HG02763 (cell line): ENCODE measurements at regions not wholly inside any gene's neighbourhood (a gene's known extent, or its start where the extent isn't known, plus 50 kb on each side); places are given as distances from the start of the nearest gene placed in this dataset.
"Not testable (repeated sequence)": the region's sequence is repeated elsewhere in the genome, so short reads cannot be mapped to it uniquely, and the experiment has no call there.

Experiments
- ATAC-seq: cut with Tn5 transposase; IDR thresholded peaks from one replicate; pipeline ENCODE4 v1.9.1; 2021; ENCODE audit warnings: mild to moderate bottlenecking, moderate library complexity; ENCODE audit not compliant: unreplicated experiment

DNA sequence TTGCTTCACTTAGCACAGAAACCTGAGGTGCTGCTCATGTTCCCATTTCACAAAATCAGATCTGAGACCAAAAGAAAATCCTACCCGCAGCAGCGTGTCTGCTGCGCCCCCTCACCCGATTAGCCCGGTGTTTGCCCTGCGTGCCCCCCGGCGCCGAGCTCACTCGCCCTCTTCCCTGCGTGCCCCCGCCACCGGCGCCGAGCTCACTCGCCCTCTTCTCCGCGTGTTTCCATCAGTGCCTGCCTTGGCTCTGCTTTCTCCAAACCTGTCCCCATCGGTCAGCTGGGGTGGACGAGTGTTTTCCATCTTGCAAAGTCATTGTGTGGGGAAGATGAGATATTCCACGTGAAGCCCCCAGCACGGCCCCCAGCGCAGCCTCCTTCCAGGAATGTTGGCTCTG, 225.3 kb upstream of the PITRM1 start:
- ATAC-seq: no peak

GRCh38 chr10:3397231-3397630, 224.6 kb upstream of the PITRM1 start:
- ATAC-seq: no peak

GRCh38 chr10:3396116-3396515, 223.5 kb upstream of the PITRM1 start:
- no peak for ATAC-seq

DNA sequence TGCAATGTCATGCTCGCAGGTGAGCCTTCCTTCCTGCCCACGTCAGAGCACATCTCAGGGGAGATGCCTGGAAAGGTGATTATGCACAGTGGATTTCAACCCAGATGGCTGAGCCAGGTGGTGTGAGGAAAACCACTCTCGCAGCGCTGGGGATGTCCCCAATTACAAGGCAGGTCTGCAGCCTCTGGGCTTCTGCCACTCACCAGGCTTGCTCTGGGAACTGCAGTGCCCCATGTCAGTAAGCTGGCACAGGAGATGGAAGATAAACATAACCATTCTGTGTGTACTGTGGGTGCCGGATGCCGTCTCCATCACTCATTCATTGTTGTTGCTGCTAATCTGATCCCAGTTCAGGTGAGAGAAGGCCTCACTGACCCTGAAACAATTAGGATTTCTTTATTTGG, 222.9 kb upstream of the PITRM1 start:
- ATAC-seq: no peak

DNA sequence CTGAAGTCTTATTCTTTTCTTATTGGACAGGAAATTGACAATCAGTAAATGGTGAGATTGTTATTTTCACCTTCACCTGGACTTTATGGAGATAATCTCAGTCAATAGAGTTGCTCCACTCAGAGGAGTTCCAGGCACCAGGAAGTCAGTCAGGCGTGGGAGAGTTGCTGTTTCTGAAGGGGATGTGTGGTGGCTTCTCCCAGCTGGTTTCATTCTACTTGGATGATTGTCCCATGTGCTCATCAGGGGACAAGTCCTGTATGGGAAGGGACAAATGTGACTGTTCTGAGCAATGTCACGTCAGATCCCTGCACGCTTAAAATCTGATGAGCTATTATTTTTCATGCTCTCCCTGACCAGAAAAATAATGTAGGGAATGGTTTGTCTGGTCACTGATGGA, 222.5 kb upstream of the PITRM1 start:
- no peak for ATAC-seq

DNA sequence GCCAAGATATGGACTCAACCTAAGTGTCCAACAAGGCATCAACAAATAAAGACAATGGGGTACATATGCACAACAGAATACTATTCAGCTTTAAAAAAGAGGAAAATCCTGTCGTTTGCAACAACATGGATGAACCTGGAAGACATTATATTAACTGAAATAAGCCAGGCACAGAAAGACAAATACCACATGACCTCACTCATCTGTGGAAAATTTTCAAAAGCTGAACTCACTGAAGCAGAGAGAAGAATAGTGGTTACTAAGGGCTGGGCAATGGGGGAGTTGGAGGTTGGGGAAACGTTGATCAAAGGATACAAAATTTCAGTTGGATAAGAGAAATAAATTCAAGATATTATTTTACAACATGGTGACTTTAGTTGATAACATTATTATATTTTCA, 221.4 kb upstream of the PITRM1 start:
- ATAC-seq: no peak

- no peak for ATAC-seq
Observed at GRCh38 chr10:3391657-3392056, 219.1 kb upstream of the PITRM1 start.

GRCh38 chr10:3389130-3389529, 216.5 kb upstream of the PITRM1 start:
- ATAC-seq: no peak

GRCh38 chr10:3385487-3385886, 212.9 kb upstream of the PITRM1 start:
- ATAC-seq: no peak

DNA sequence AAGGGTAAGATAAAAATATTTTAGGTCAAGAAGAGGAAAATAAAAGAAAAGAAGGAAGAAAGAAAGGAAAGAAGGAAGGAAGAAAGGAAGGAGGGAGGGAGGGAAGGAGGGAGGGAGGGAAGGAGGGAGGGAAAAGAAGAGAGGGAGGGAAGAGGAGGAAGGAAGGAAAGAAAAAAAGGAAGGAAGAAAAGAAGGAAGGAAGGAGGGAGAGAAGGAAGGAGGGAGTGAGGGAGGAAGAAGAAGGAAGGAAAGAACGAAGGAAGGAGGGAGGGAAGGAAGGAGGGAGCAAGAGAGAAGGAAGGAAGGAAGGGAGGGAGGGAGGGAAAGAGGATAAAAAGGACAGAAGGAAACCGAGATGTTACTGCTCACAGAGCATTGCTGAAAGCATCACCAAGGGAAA, 209.5 kb upstream of the PITRM1 start:
- no peak for ATAC-seq

DNA sequence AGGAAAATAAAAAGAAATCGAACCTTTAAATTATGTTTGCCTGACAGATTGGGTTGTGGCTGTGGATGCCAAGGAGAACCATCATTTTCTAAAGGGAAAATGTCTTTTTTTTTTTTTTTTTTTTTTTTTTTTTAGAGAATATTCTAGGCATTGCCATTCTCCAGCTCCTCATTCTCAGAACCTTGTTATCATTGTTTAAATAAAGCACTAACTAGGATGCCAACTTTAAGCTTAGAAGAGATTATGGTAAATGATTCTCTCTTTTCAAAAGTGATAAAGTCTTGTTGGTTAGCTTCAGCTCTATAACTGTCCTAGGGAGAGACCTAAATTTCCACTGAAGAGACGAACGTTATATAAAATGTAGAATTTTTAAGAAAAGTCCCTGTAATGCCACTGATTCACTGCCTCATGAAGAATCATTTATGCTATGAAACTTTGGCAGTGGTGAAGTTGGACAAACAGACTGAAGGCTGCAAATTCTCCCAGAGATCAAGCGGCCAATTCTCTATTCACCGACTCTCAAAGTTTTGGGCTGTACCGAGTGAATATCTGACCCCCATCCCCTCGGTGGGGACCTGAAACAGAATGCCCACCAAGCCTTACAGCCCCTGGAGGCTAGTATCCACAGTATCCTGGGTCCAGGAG, 207.9 kb upstream of the PITRM1 start:
- ATAC-seq: no peak

DNA sequence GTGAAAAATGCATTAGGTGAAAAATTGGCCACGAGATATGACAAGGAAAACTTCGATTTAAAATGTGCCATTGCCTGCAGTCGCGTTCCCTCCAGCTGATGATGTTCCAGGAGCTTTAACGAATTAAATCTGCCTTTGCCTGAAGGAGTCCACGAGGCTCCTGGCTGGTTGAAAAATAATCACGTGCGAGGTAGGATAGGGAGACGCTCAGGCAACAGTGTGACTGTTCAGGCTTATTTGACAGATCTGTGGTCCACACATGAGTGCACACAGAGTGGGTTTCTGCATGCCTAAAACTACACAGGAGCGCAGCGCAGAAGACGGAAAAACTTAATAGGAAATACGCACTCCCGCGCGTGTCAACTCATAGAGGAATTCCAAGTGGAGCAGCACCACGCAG, 204.0 kb upstream of the PITRM1 start:
- ATAC-seq: no peak

GRCh38 chr10:3375505-3375904, 202.9 kb upstream of the PITRM1 start:
- no peak for ATAC-seq

DNA sequence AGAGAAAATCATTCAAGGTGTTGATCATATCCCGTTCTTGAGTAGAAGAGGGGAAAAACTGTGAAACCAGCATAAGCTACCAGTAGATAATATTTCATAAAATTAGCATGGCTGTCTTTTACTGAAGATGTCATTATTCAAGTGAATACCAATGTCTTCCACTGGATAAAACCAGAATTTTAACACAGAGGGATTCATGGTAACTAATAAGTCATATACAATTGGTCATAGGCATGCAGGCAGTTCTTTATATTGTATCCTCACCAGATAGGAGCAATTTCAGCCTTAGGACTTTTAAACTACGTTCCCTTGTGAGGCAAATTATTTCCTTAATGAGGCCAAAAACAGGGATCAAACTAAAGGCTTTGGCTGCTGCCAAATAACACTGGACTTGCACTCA, 202.3 kb upstream of the PITRM1 start:
- ATAC-seq: no peak

- not testable (repeated sequence) for ATAC-seq
Observed at GRCh38 chr10:3373374-3374027, 200.9 kb upstream of the PITRM1 start.

DNA sequence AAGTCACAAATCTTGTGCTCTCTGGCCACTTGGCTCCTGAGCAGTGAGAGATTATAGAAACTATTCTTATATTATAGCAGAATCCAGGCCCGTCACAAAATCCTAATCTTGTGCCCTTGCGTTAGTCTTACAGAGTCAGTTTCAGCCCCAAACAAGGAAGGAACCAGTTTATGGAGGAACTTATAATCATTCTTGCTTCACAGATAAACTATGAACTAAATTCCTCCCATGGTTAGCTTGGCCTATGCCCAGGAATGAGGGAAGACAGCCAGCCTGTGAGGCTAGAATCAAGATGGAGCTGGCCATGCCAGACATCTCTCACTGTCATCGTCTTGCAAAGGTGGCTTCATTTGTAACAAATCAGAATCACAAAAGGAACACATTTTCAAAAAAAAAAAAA, 199.7 kb upstream of the PITRM1 start:
- no peak for ATAC-seq

DNA sequence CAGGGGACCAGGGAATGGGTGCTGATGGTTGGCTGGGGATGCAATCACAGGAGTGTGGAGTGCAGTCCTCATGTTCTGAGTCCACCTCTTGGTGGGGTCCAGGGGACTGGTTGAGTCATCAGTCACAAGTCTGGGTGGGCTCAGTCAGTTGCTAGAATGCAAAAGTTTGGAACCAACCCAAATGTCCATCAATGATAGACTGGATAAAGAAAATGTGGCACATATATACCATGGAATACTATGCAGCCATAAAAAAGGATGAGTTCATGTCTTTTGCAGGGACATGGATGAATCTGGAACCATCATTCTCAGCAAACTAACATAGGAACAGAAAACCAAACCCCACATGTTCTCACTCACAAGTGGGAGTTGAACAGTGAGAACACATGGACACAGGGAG, 199.0 kb upstream of the PITRM1 start:
- not testable (repeated sequence) for ATAC-seq

DNA sequence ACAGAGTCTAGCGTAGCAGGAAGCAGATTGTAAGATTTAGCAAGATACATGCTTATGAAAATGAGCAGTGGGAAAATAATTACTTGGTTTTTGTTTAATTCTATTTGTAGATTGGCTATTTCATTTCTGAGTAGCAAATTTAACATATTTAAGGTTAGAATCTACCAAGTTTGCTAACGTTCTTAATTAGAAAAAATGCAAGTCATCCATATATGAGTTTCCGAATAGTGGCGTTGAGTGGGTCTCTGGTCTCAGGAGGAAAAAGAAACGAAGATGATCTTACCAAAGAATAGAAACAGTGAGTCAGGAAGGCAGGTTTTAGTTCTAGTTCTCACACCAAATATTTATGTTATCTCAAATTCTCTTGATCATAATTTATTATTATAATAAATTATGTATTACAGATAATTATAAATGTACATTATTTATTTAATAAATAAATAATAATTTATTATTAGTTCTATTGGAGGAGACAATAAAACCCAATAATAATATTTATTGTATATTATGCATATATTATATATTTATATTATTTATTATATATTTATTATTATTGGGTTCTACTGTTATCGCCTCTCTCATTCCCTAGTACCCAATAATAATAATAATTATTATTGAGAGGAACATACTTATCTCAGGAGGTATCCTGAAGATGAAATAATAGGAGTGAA, 194.3 kb upstream of the PITRM1 start:
- no peak for ATAC-seq

DNA sequence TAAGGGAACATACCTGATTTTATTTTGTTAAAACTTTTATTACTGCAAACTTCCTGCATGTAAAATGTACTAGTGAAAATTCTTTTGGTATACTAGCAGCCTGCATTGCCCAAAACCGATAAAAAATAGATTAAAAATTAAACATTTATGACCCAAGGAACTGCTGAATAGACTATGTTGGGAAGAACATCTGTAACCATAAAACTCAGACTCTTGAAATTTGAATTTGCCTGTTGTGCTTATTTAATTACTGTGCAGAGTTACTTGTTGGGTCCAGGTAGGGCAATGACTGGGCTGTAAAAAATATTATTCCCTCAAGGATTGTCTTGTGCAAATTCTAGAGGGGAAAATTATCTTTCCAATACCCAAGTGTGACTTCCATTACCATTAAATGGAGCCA, 193.5 kb upstream of the PITRM1 start:
- no peak for ATAC-seq

- no peak for ATAC-seq
Observed at GRCh38 chr10:3365630-3366029, 193.0 kb upstream of the PITRM1 start.

- no peak for ATAC-seq
Observed at GRCh38 chr10:3364768-3365480, 192.3 kb upstream of the PITRM1 start.
